SKM-1 treated with dmso at 0.1 percent for 144 hours (cell line): ENCODE measurements at regions not wholly inside any gene's neighbourhood (a gene's known extent, or its start where the extent isn't known, plus 50 kb on each side); places are given as distances from the start of the nearest gene placed in this dataset.
"Not testable (repeated sequence)": the region's sequence is repeated elsewhere in the genome, so short reads cannot be mapped to it uniquely, and the experiment has no call there.

Source experiments
- DNase-seq: peaks from one replicate; lab custom pipeline; 2025; ENCODE audit not compliant: unreplicated experiment; lab: John Stamatoyannopoulos, UW

- DNase-seq, result no peak
Observed at GRCh38 chr12:87363497-87364084, 665.6 kb downstream of the C12orf50 start.

- DNase-seq, result no peak
Observed at GRCh38 chr12:87349681-87350080, 679.5 kb downstream of the C12orf50 start.

- no peak for DNase-seq
Observed at GRCh38 chr12:87348071-87348470, 681.1 kb downstream of the C12orf50 start.

GRCh38 chr12:87344699-87345098 lies 684.5 kb downstream of the C12orf50 start:
- no peak for DNase-seq

- no peak for DNase-seq
Observed at GRCh38 chr12:87338681-87339080, 690.5 kb downstream of the C12orf50 start.

GRCh38 chr12:87336814-87337336 lies 692.3 kb downstream of the C12orf50 start:
- DNase-seq, result no peak

- no peak for DNase-seq
Observed at GRCh38 chr12:87332987-87333726, 696.0 kb downstream of the C12orf50 start.

GRCh38 chr12:87330071-87330555 lies 699.1 kb downstream of the C12orf50 start:
- not testable (repeated sequence) for DNase-seq

- DNase-seq, result no peak
Observed at GRCh38 chr12:87329076-87329863, 699.9 kb downstream of the C12orf50 start.

- DNase-seq, result no peak
Observed at GRCh38 chr12:87323369-87323768, 705.8 kb downstream of the C12orf50 start.

GRCh38 chr12:87320724-87321123 lies 708.5 kb downstream of the C12orf50 start:
- no peak for DNase-seq

GRCh38 chr12:87317302-87317701 lies 711.9 kb downstream of the C12orf50 start:
- DNase-seq, result no peak

GRCh38 chr12:87311206-87311605 lies 718.0 kb downstream of the C12orf50 start:
- no peak for DNase-seq

GRCh38 chr12:87310126-87310525 lies 719.1 kb downstream of the C12orf50 start:
- no peak for DNase-seq

GRCh38 chr12:87305481-87305880 lies 723.7 kb downstream of the C12orf50 start:
- DNase-seq, result no peak

- no peak for DNase-seq
Observed at GRCh38 chr12:87304406-87304805, 724.8 kb downstream of the C12orf50 start.

- DNase-seq, result no peak
Observed at GRCh38 chr12:87303396-87304012, 725.7 kb downstream of the C12orf50 start.

- DNase-seq, result no peak
Observed at GRCh38 chr12:87302126-87302745, 727.0 kb downstream of the C12orf50 start.

GRCh38 chr12:87290505-87290904 lies 738.7 kb downstream of the C12orf50 start:
- no peak for DNase-seq

GRCh38 chr12:87283886-87284285 lies 745.3 kb downstream of the C12orf50 start:
- DNase-seq, result no peak

GRCh38 chr12:87283111-87283510 lies 746.1 kb downstream of the C12orf50 start:
- DNase-seq, result no peak
